GM21529 (cell line): ENCODE measurements at regions not wholly inside any gene's neighbourhood (a gene's known extent, or its start where the extent isn't known, plus 50 kb on each side); places are given as distances from the start of the nearest gene placed in this dataset.
"Not testable (repeated sequence)": the region's sequence is repeated elsewhere in the genome, so short reads cannot be mapped to it uniquely, and the experiment has no call there.

Experiments used
- ATAC-seq: cut with Tn5 transposase; IDR thresholded peaks from one replicate; pipeline ENCODE4 v1.9.1; 2021; ENCODE audit not compliant: unreplicated experiment

GRCh38 chr20:47863981-47864380 is 78.7 kb upstream of the SULF2 start:
- ATAC-seq = no peak

DNA sequence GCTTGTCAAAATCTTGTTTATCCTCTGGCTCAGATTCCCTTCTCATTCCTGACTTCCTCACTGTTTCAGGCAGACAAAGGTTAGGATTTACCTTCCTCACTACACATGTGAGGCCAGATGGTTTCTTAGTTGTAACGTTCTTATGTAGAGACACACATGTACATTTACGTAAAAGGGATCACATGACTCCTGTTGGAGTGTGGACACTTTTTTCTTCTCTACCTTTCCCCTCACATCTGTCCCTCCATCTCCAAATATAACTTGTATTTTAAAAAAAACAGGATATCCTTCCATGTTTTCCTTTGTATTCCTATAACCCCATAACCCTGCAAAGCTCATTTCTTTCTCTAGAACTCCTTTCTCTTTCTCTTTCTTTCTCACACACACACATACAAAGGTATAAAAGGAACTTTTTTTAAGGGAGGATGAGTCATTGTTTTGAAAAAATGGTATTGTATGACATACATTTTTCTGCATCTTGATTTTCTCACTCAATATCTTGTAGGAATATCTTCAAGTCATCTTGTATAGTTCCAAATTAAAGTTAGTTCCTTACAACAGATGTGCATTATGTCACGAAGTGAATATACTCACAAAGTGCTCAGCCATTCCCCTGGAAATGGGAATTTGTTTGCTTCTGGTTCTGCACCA is 78.2 kb upstream of the SULF2 start:
- ATAC-seq = no peak

DNA sequence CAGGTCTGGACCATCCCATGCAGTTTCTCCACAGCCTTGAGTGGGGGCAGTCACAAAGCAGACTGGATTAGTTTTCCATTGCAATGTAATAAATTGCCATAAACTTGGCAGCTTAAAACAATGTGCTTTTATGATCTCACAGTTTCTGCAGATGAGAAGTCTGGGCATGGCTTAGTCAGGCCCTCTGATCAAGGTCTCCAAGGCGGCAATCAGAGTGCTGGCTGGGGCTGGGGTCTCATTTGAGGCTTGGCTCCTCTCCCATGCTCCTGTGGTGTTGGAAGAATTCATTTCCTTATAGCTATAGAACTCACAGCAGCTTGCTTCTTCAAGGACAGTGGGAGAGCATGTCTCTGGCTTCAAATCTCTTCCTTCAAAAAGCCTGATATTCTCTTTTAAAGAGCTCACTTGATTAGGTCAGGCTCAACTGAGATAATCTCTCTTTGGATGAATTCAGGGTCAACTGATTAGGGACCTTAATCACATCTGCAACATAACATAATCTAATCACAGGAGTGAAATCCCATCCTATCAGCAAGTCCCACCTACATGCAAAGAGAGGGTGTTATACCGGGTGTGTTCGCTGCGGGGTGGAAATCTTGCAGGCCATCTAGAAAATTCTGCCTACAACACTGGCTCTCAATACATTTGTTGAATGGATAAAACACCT is 77.4 kb upstream of the SULF2 start:
- no peak for ATAC-seq

DNA sequence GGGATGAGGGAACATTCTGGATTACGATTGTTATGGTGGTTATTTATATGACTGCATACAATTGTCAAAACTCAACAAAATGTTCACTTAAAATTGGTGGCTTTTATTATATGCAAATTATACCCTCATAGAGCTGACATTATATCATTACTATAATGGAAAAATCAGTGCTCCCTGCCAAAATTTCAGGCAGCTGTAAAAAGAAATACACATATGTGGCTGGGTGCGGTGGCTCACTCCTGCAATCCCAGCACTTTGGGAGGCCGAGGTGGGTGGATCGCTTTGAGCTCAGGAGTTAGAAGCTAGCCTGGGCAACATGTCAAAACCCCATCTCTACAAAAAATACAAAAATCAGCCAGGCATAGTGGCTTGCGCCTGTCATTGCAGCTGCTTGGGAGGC is 75.8 kb upstream of the SULF2 start:
- no peak for ATAC-seq

GRCh38 chr20:47860049-47860830 is 75.0 kb upstream of the SULF2 start:
- no peak for ATAC-seq

DNA sequence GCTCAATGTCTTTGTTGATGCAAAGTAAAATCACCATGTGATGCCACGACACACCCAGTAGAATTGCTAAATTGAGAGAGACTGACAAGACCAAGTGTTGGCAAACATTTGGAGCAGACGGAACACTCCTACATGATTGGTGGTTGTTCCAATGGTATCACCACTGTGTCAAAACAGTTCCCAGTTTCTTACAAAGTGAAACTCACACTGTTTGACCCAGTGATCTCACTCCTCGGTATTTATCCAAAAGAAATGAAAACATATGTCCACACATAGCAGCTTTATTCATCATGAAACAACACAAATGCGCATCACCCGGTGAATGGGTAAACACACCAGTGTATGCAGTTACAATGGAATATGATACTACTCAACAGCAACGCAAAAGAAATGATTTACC is 74.0 kb upstream of the SULF2 start:
- no peak for ATAC-seq

GRCh38 chr20:47857569-47858464 is 72.5 kb upstream of the SULF2 start:
- no peak for ATAC-seq

DNA sequence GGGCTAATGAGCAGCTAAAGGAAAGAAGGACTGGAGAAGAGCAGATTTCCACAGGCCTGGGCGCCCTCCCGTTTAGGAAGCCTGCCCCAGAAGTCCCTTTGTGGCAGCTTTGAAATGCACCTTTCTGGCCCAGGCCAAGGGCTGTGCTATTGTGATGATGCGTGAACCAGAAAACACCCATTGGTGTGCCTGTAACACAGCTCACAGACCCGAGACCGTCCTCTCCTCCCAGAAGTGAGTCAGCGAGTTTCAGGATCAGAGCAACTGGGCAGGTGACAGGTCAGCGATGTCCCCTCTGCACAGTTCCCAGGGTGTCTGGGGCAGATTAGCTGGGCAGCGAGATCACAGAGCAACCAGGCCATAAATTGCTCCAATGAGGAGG is 71.9 kb upstream of the SULF2 start:
- no peak for ATAC-seq

- no peak for ATAC-seq
Observed at GRCh38 chr20:47855799-47856198, 70.5 kb upstream of the SULF2 start.

GRCh38 chr20:47854687-47855212 is 69.5 kb upstream of the SULF2 start:
- no peak for ATAC-seq

- ATAC-seq = no peak
Observed at GRCh38 chr20:47851774-47852173, 66.5 kb upstream of the SULF2 start.

DNA sequence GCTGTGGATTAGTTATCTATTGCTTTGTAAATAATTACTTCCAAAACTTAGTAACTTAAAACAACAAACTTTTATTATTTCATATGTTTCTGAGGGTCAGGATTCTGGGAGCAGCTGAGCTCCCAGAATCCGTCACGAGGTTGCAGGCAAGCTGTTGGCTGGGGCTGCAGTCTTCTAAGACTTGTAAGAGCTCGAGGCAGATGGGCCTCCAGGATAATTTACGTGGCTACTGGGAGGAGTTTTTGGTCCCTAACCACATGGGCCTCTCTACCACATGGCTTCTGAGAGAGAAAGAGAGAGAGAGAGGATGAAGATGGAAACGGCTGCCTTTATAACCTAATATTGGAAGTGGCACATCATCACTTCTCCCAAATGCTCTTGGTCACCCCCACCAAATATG is 64.9 kb upstream of the SULF2 start:
- ATAC-seq = no peak

- no peak for ATAC-seq
Observed at GRCh38 chr20:47849596-47849995, 64.3 kb upstream of the SULF2 start.

- no peak for ATAC-seq
Observed at GRCh38 chr20:47849006-47849405, 63.7 kb upstream of the SULF2 start.

DNA sequence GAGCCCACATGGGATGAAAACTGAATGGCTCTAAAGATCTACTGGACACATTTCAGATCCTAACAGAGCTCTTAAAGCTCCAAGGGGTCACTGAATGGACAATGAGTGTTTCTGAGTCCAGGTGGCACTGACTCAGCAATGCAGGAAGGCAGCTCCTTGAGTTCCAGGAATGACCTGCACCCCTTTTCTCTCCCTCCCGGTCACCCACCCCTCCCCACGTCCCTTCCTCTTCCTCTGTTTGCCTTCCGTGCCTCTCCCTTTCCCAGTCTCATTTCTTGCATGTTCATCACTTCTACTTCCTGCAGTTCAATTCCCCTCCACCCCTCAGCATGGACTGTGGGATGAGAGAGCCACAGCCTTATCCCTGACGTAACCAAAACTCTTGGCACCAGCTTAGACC is 63.3 kb upstream of the SULF2 start:
- ATAC-seq = not testable (repeated sequence)

- ATAC-seq = no peak
Observed at GRCh38 chr20:47847884-47848485, 62.7 kb upstream of the SULF2 start.

GRCh38 chr20:47847220-47847619 is 61.9 kb upstream of the SULF2 start:
- not testable (repeated sequence) for ATAC-seq

DNA sequence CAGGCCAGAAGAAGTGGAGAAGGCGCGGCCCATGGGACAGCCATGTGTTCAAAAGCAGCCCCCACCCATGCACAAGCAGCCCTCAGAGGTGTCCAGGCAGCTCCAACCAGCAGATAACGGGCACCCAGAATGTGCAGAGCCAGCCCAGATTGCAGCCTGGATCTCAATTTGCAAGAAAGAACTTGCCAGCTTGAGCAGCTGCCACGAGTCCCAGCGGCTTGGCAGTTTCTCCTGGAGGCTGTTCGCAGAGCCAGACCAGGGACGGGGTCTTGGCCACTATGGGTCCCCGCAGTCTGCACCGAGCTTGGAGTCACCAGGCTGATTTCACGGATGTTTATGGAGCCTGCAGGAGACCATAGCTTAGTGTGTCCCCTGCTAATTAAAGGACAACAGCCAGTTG is 61.4 kb upstream of the SULF2 start:
- not testable (repeated sequence) for ATAC-seq

DNA sequence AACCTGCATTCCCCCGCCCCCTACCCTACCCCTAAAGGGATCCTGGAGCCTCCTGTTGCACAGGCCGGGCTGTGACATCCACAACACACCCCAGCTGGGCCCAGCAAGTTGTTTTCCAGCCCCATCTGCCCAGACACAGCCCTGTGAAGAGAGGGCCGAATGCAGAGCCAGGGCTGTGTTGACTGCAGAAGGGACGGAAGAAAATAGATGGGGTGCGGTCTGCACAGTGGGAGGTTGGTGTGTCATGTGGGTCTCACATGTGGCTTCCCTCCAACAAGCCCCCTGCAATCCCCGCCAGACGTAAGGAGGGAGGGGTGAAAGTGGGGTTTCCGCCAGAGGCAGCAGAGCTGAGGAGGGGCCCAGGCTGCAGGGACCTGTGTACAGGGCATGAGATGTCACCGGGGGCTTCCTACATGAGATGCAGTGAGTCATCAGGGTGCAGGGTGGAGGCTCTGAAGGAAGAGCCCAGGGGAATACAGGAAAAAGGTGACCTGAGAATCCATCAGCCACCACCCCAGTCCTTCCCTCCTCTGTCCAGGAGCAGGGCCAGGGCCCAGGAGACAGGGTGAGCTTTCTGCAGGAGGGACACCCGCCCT is 60.2 kb upstream of the SULF2 start:
- ATAC-seq = not testable (repeated sequence)

DNA sequence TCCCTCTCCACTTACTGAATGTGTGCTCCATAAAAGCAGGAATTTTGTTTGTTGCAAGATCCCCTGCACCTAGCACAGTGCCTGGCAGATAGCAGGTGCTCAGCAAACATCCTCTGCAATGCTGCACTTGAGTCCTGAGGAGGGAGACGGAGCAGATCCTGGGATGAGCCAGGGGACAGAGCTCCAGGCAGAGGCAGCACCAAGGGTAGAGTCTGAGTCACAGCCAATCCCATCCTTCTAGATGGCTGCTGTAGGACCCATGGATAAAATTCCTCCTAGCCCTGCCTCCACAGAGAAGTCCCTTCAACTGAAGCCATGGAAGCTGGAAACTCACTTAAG is 59.3 kb upstream of the SULF2 start:
- not testable (repeated sequence) for ATAC-seq
